Gastroesophageal sphincter (tissue), 3 donors: ENCODE measurements at regions not wholly inside any gene's neighbourhood (a gene's known extent, or its start where the extent isn't known, plus 50 kb on each side); places are given as distances from the start of the nearest gene placed in this dataset.
"Not testable (repeated sequence)": the region's sequence is repeated elsewhere in the genome, so short reads cannot be mapped to it uniquely, and the experiment has no call there.

ENCODE experiments used
- CTCF ChIP-seq, 4 experiments: fragments of 200-600 bp in 2 of 4; fragments of 450-650 bp in 2 of 4; sonication (generic) in 1 of 4; IDR thresholded peaks; one replicate each; pipeline ENCODE4 v1.5.1; 2017 to 2019; ENCODE audit warnings: antibody characterized with exemption in 4 of 4, mild to moderate bottlenecking in 2 of 4, moderate library complexity in 2 of 4
- EP300 ChIP-seq: sonication (generic); formaldehyde crosslinking; IDR thresholded peaks from one replicate; pipeline ENCODE4 v1.6.1; 2017; ENCODE audit warnings: antibody characterized with exemption, mild to moderate bottlenecking
- POLR2A ChIP-seq, 2 donors: fragments of 450-650 bp; IDR thresholded peaks; one replicate each; pipeline ENCODE4 v1.6.1; 2017; ENCODE audit warnings: antibody characterized with exemption in 2 of 2, mild to moderate bottlenecking in 2 of 2, moderate library complexity in 1 of 2
- POLR2AphosphoS5 ChIP-seq: sonication (generic); formaldehyde crosslinking; IDR thresholded peaks from one replicate; pipeline ENCODE4 v1.6.1; 2017; ENCODE audit warnings: antibody characterized with exemption

GRCh38 chr3:106075731-106076130 lies 206.9 kb upstream of the CBLB start:
- not testable (repeated sequence) for TF ChIP-seq POLR2AphosphoS5; CTCF (IDR thresholded peaks at IDR 0.05); EP300; POLR2A (IDR thresholded peaks at IDR 0.05)
